Mucosa of descending colon (tissue), 3 donors: ENCODE measurements at regions not wholly inside any gene's neighbourhood (a gene's known extent, or its start where the extent isn't known, plus 50 kb on each side); places are given as distances from the start of the nearest gene placed in this dataset.

Experiments used
- ATAC-seq: fragments of 200-7000 bp; cut with Tn5 transposase; one replicate; pipeline ENCODE4 v1.9.1; 2020; ENCODE audit warnings: mild to moderate bottlenecking, moderate library complexity
- DNase-seq, 3 donors: peaks; one replicate each; pipeline ENCODE4 v3.0.0-alpha.2; 2020
- H3K36me3 ChIP-seq: fragments of 200-600 bp; one replicate; pipeline ENCODE4 v1.8.0; 2021; ENCODE audit warnings: low read depth, mild to moderate bottlenecking
- H3K4me1 ChIP-seq: fragments of 200-600 bp; one replicate; pipeline ENCODE4 v1.8.0; 2021; ENCODE audit warnings: low read depth, mild to moderate bottlenecking
- H3K4me3 ChIP-seq: fragments of 200-600 bp; one replicate; pipeline ENCODE4 v1.8.0; 2021; ENCODE audit warnings: mild to moderate bottlenecking
- H3K9me3 ChIP-seq: fragments of 200-600 bp; one replicate; pipeline ENCODE4 v1.8.0; 2021; ENCODE audit warnings: mild to moderate bottlenecking
- intact Hi-C, 2 donors: fragments of 100-400 bp; cut with DNase I in 1 of 2; cut with micrococcal nuclease in 1 of 2; formaldehyde crosslinking; loops; one replicate each; pipeline versions ENCODE4 v1.11.0 to v1.11.1; 2022; cut with DNase I, micrococcal nuclease
- TF ChIP-seq, protein P1 (sequence below): fragments of 200-600 bp; IDR thresholded peaks from one replicate; pipeline ENCODE4 v1.8.0; 2022; ENCODE audit warnings: antibody characterized with exemption, mild to moderate bottlenecking
- donor health status: DM: no; HTN: no; CAD: no; lungs with moderate emphysema.
- donor health status: DM: no; HTN: no; CAD: no.
- donor health status: DM: no; HTN: yes; CAD: no.

DNA sequence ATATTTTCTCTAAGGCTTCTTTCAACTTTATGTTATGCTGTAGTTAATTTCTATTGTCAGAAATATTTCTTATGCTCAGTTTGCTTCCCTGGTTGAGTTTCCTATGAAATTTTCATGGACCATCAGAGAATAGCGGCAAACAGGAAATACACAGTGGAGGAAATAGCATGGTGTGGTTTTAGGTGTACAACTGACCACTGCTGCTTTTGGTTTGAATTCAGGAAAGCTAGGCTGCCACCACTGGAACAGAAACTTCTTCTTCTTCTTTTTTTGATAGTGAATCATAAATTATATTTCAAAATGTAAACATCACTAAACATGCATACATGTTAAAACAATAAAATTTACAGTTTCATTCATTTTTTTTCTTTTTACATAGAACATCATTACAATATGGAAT, 316.6 kb upstream of the TGFBR2 start:
- Histone ChIP-seq H3K4me3 (no peak overlapping the region), H3K9me3 (no peaks in the 10 kb centered on the region), H3K4me1 (peaks cover 6% of the 10 kb centered on the region), H3K36me3 (no peaks in the 10 kb centered on the region)
- DNase-seq (no peak), ATAC-seq (peak; percentile 38)
- TF ChIP-seq, protein P1, sequence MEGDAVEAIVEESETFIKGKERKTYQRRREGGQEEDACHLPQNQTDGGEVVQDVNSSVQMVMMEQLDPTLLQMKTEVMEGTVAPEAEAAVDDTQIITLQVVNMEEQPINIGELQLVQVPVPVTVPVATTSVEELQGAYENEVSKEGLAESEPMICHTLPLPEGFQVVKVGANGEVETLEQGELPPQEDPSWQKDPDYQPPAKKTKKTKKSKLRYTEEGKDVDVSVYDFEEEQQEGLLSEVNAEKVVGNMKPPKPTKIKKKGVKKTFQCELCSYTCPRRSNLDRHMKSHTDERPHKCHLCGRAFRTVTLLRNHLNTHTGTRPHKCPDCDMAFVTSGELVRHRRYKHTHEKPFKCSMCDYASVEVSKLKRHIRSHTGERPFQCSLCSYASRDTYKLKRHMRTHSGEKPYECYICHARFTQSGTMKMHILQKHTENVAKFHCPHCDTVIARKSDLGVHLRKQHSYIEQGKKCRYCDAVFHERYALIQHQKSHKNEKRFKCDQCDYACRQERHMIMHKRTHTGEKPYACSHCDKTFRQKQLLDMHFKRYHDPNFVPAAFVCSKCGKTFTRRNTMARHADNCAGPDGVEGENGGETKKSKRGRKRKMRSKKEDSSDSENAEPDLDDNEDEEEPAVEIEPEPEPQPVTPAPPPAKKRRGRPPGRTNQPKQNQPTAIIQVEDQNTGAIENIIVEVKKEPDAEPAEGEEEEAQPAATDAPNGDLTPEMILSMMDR: no peak
- intact Hi-C loops: no loop called here

DNA sequence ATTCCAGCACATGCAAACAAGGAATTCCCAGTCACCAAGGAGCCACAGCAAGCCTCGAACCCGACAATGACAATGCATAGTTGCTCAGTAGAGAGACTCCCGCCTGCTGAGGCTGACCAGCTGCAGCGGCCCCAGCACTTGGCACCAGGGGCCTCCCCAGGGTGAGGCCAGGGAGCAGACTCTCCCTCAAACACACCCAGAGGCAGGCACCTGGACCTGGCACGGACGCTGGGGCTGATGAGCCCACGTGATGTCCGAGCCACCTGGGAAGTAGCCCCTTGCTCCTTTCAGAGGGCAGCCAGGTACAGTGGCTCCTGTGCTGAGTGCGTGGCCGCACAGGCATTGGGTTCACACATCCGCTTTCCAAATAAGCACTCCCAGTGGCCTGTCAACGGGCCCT, 315.9 kb upstream of the TGFBR2 start:
- intact Hi-C loops: no loop called here
- ATAC-seq: no peak
- TF ChIP-seq, protein P1: no peak
- H3K9me3 ChIP-seq: no peaks in the 10 kb centered on the region
- no peak overlapping the region for H3K4me3 ChIP-seq
- no peaks in the 10 kb centered on the region for H3K36me3 ChIP-seq
- DNase-seq: peak; percentile 4 to 50 (median 31)
- peaks cover 6% of the 10 kb centered on the region for H3K4me1 ChIP-seq

DNA sequence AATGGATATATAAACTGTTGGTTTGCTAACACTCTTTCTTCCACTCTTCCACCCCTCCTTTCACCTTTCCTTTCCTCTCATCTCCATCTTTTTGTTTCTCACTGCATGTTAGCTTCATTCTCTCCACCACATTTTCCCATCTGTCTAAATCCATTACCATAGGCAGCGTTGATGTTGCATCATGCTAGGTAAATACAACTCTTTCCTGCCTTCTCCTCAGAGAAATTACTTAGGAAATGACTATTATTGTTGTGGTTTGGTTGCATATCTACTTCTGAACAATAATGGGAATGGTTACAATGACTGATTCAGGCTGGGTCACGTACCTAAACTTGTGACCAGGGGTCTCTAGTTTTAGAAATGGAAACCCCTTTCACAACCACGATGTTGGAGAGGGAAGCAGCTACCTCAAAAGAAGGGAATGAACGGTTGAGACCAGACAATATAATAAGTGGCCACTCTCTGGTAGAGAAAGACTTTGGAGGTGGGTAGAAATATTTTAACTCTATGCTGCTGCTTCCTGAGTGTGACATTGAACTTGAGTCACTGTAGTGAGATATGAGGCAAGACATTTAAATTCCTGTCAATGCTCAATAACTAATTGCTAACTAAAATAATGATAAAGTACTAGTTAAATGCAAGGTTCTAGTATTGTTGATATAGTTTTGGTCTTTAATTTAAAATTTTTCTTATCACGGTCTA, 314.1 kb upstream of the TGFBR2 start:
- DNase-seq: no peak
- ATAC-seq: no peak
- Histone ChIP-seq H3K4me1 (peaks cover 6% of the 10 kb centered on the region), H3K36me3 (no peaks in the 10 kb centered on the region), H3K9me3 (no peaks in the 10 kb centered on the region), H3K4me3 (no peak overlapping the region)
- TF ChIP-seq, protein P1: no peak
- intact Hi-C loops: no loop called here

DNA sequence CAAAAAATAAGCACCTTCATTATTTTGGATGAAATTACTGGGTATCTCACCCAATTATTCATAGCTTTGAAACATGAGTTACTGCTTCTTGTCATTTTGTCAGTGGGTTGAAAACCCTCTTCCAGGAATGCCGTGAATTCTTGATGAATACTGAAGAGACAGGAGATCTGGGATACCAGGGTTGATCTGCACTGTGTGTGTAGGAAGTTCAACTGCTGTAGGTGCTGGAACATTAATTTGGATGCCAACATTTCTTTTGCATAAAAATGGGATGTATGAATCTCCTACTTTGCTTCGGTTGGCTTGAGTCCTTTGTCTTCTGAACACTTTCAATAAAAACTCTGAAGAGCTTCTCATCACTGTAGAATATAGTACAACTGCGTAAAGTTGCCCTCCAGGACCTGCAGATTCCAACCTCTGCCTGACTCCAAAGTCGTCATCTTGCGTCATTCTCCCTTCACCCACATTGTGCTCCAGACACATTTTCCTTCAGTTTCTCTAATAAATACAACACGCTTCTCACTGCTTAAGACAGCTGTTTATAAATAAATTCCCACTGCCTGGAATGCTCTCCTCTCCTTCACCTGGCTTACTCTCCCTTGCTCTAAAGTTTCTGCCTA, 312.7 kb upstream of the TGFBR2 start:
- H3K9me3 ChIP-seq: no peaks in the 10 kb centered on the region
- peaks cover 6% of the 10 kb centered on the region for H3K4me1 ChIP-seq
- ATAC-seq: no peak
- no peak for DNase-seq
- no peak overlapping the region for H3K4me3 ChIP-seq
- H3K36me3 ChIP-seq: no peaks in the 10 kb centered on the region
- intact Hi-C loops: no loop called here
- TF ChIP-seq, protein P1: no peak

DNA sequence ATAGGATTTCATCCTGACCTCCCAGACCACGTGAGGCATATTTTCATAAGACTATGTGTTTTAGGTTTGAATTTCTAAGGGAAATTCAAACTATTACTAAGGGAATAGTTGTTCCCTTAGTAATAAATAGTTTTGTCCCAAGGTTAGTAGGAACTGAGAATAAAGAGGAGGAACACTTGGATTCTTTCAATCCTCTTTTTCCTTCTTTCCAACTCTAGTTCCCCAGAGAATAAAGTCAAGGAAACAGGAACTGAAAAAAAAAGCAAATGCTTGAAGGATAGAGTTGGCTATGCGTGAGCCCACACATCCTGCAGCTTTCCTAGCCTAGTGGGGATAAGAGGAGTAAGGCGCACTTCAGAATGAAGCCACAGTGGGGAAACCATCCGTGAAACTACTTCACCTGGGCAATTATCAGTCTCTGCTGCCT, 312.1 kb upstream of the TGFBR2 start:
- H3K4me1 ChIP-seq: peaks cover 6% of the 10 kb centered on the region
- ATAC-seq (no peak), DNase-seq (no peak)
- TF ChIP-seq, protein P1: no peak
- H3K9me3 ChIP-seq: no peaks in the 10 kb centered on the region
- no peaks in the 10 kb centered on the region for H3K36me3 ChIP-seq
- intact Hi-C loops: no loop called here
- H3K4me3 ChIP-seq: no peak overlapping the region
